ENCODE measurements at regions not wholly inside any gene's neighbourhood (a gene's known extent, or its start where the extent isn't known, plus 50 kb on each side); places are given as distances from the start of the nearest gene placed in this dataset.

DNA sequence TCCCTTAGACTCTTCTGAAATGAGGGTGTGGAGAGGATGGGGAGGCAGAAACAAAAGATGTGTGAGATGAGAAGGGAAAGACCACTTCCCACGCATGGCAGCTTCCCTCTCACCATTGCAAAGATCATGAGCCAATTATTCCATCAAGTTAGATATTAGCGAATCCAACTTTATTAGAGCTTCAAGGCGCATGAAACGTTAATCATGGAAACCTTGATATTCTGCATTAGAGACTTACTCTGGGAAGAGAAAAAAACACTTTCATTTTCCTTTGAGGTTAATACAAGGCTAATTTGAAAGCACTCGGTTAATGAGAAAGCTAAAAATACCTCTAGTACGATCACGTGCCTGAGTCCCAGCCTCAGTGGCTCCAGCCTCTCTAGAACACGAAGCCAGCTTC lies 220.6 kb upstream of the RPL38 start:
- no peak for DNase-seq (ENCODE audit: low read depth, low spot score)

DNA sequence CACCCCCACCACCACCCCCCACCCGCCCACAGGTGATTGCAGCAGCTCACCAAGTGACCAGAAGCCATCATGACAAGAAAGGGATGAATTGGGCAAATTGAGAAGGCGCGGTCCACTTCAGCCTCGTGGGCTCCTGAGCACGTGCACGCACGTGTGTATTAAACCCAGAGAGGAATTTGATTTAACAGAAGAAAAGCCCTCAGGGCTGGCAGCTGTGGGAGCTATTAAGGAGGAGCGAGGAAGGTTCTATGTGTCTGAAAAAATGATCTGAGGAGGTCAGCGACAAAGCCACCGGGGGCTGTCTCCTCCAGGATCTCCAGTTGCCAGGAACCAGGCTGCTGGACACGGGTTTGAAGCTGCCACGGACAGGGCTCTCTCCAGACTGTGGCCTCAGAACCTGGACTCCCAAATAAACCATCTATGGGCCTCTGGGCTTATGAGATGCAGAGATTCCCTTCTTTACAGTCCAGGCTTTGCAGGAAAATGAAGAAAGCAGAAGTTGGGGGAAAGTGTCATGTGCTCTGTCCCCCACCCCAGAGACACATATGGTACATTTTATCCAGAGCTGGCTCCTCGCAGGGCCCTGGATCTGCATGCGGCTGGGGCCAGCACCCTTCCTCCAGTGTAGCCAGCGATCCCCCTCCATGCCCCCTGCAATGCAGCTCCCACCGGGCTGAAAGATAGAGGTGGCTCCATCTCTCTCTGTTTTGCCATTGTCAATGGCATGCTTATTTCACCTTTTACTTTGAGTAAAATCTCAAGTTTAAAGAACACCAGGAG lies 219.7 kb upstream of the RPL38 start:
- no peak for DNase-seq (ENCODE audit: low read depth, low spot score)

DNA sequence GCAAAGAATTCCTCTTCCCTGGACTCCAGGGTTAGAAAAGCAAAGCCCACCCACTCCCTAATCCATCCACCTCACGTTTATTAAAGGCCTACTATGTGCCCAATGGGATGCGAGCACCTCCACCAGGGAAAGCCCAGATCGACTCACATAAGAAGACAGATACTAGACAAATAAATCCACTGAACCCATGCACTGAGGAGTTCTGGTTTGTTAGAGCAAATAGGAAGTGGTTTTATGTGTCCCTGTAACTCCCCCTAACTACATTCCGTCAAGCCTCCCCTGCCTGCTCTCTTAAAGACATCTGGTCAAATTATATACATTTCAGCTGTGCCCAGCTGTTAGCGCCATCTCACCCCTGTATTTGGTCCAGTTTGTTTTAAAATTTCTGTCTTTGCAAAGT lies 218.5 kb upstream of the RPL38 start:
- no peak for DNase-seq (ENCODE audit: low read depth, low spot score)

DNA sequence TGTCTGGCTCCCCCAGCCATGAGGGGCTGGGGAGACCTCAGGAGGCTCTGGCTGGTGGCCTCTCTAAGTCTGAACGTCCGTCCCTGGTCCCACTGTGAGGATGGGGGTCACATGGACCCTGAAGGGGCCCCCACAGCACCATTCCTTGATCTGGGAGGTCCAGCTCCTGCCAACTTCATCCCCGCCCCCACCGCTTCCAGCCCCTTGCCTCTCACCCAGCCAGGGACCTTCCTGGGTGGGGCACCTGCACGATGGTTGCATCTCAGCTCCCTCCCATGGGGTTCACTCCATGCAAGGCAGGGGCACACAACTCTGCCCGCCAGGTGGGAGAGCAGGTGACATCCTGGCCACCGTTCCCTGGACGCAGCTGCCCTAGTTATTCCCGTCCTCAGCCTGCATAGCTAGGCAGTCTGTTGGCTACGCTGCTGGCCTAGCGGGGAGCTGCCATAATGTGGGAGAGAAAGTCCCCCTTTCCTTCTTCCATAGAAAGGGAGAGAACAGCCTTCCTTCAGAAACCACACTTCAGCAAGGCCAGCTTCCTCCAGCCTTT lies 217.9 kb upstream of the RPL38 start:
- DNase-seq (ENCODE audit: low read depth, low spot score), result no peak

DNA sequence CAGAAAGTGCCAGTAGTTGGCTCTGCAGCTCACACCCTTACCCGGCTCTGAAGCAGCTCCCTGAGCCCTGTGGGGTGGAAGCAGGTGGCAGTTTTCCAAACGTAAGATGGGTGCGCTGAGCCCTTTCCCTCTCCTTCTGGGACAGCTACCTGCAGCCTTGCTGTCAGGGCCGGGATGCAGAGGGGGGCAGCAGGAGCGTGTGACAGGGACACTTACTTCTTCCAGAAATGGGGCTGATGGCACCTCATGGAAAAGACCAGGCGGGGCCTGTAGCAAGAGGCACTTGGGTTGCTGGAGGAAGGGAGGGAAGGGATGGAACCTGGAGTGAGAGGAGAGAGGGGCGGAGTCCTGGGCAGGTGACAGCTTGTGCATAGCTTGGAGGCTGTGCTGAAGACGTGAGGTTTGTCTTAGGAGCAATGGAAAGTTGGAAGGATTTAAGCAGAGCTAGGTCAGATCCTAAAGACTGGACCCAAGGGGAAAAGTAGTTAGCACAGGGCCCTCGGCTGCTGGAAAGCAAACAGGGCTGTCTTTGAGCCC lies 216.8 kb upstream of the RPL38 start:
- no peak for DNase-seq (ENCODE audit: low read depth, low spot score)

DNA sequence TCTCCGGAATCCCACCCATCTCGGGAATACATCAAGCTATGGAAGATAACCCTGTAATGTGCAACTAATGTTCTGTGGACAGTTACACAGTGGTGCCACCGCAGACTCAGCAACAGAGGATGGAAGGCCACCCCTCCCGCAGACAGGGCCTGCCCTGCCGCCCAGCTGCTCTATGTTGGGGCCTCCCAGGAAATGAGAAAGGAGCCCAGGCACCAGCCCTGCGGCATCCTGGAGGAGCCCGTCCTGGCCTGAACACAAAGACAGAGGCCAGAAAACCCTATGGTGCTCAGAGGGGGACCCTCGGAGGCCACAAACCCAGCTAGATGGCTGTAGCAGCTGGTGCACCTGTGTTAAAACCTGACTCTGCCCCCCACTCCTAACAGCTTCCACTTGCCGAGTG lies 216.1 kb upstream of the RPL38 start:
- DNase-seq (ENCODE audit: low read depth, low spot score), result no peak

DNA sequence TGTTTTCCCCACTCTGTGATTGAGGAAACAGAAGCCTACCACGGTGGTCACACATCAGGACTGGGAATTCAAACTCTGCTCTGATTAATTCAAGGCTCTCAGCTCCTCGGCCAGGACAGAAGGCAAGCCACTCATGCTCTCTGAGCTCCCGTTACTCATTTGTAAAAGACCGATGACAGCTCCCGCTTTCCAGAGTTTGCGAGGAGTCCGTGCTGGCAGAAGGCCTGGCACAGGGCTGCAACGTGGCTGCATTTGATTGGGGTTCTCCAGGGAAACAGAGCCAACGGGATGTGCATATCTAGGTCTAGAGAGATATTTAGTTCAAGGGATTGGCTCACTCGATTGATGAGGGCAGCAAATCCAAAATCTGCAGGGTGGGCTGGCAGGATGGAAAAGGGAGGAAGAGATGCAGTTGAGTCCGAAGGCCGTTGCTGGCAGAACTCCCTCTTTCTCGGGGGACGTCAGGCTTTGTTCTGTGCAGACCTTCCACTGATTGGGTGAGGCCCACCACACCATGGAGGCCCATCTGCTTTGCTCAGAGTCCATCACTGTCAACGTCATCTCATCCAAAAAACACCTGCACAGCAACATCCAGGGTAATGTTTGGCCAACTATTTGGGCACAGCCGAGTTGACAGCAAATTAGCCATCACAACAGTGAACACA lies 215.5 kb upstream of the RPL38 start:
- no peak for DNase-seq (ENCODE audit: low read depth, low spot score)

DNA sequence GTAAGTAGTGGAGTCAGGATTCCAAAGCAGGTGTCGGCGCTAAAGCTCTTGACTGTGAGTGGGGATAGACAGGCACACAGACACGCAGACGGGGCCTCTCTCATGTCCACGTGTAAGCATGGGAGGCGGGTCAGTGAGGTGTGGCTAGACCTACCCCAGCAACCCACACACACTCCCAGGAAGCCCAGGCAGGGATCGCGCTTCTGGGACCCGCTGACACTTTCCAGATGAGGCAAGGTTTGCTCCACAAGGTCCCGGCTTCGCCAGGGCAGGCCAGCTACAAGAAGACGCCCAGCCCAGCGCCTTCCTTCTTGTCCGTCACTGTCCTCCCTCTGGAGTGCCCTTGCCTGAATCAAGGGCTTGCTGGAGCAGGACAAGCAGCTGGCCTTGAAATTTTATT lies 213.8 kb upstream of the RPL38 start:
- DNase-seq (ENCODE audit: low read depth, low spot score), result no peak

DNA sequence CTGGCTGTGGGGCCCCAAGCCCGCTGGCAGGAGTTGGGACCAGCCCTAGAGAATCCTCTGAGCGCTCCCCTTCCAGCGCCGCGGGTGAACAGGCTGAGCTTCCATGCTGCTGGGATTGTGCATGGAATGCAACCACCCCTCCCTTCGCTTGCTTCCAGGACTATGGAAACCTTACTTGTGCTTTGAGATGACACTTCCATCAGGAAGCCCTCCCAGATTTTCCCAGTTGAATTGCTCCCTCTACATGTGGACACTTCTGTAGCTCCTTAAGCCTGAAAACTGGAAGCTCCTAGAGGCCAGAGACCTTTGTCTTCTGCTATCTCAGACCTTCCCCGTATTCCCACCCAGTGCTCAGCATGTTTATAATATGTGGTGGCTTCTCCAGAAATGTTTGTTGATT lies 213.2 kb upstream of the RPL38 start:
- no peak for DNase-seq (ENCODE audit: low read depth, low spot score)

DNA sequence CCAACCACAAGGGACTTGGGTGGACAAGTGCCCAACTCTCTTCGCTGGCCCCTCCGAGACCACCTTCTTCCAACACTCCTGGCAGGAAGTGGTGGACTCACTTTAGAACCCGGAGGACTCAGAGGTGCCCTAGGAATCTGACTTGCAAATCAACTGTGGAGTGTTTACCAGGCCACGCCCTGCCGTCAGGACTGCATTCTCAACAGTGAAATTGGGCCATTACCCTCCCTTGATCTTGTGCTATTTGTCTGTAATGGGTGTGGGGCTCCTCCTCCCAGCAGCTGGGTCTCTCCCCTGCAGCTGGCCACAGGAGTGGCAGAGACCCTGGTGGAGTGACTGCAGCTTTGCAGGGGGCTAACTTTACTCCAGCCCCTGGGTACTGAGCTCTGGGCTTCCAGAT lies 212.2 kb upstream of the RPL38 start:
- no peak for DNase-seq (ENCODE audit: low read depth, low spot score)

DNA sequence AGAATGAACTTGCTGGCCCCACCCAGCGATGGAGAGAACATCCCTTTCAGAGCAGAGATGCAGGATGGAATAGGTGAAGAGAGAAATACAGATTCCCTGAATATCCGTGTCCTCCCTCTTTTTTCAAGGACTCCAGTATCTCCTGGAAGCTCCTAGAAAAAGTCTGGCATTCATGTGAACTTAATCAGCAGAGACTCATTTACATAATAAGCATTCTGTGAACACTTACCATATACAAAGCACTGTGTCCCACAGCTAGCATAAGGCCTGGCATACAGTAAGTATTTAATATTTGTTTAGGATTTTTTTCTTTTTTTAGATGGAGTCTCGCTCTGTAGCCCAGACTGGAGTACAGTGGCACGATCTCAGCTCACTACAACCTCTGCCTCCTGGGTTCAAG lies 208.5 kb upstream of the RPL38 start:
- no peak for DNase-seq (ENCODE audit: low read depth, low spot score)

DNA sequence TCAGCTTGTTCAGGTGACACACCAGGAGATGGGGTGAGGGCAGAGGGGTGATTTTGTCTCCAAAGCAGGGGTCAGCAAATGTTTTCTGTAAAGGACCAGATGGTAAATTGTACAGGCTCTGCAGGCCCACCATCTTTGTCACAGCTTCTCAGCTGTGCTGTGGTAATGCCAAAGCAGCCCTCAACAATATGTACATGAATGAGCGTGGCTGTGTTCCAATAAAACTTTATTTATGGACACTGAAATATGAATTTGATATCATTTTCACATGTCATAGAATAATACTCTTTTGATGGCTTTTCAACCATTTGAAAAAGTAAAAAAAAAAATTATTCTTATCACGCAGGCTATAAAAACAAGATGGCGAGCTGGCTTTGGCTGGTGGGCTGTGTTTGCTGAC lies 206.4 kb upstream of the RPL38 start:
- DNase-seq (ENCODE audit: low read depth, low spot score), result no peak

DNA sequence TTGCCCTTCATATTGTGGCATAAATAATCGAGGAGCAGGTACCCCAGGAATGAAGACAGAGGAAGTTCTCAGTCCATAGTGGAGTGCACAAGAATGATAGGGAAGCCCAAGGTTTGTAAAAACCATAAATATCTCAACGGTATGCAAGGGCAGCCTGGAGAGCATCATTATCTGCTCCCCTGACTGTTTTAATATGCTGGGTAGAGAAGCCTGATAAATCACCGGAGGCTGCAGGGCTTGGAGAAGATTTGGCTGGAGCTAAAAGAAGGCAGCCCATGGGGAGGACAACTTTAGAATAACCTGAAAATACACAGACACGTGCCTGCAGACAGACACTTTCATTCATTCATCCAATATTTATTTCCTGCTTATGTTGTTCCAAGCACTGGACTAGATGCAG lies 205.2 kb upstream of the RPL38 start:
- DNase-seq (ENCODE audit: low read depth, low spot score), result no peak

DNA sequence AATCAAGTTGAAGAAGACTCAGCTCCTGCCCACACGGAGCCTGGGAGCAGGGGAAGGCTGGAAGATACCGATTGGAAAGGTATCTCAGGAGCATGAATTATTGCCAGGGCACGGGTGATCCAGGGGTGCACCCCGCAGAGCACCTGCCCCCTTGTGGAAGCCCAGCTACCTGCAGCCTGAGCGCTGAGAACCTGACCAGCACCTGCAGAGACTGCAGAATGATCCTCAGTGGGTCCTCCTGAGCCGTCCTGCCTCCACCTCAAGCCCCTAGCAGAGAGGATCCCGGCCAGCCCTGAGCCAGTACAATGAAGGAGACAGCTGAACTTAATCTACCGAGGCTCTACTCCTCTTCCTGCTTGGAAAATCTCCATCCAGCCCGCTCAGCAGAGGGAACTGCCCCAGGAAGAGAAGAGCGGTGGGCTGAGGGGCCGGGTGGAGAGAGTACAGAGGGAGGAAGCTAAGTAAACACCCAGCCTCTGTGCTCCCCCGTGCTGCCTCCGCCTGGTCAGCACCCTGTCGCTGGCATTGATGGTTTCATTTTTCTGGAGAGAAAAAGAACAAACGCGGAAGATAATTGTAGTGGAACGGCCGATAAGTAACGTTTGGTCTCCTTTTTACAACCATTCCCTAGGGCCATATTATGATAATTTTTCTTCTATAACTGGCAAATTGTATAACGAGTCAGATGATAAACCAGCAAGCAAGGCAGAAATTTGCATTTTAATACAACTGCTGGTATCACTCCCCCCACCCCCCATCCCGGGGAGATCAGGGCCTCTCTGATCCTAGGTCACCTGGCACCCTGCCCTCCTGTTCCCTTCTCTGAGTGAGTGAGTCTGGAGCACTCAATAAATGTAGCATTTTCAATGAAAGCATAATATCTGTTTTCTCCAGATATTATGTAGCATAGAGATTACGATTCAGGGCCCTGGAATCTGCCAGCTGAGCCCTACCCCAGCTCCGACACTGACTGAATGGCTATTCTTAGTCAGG lies 204.5 kb upstream of the RPL38 start:
- DNase-seq (ENCODE audit: low read depth, low spot score), result peak; percentile 19

DNA sequence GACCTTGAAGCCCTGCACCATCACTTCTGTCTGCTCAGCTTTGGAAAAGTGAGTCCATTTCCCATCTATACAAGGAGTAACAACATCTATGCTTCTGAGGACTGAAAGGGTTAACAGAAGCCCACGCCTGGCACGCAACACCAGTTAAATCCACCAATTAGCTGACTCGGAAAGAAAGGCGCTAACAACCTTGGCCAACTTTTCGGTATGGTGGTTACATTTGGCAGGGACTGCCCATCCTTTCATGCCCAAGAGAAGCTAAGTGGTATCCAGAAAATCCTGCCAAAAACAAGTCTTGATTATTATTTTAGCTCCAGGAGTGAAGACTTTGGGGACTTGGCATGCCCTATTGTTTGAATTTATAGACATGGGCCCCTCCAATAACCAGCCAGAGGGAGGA lies 202.3 kb upstream of the RPL38 start:
- no peak for DNase-seq (ENCODE audit: low read depth, low spot score)

DNA sequence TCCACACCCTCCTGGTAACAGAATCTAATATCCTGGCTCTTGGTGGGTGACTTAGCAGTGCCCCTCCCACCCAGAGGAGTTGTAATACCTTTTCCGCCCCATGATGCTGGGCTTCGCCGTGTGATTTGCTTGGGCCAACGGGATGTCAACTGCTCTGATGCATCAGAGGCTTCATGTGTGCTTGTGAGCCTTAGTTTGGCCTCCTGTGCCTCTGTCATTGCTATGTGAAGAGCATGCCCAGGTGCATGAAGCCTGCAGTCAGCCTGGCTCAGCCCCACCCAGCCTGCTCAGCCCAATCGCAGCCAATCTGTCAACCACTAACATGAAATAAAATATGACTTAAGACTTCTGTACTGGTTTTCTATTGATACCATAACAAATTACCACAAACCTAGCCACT lies 201.2 kb upstream of the RPL38 start:
- DNase-seq (ENCODE audit: low read depth, low spot score), result no peak

DNA sequence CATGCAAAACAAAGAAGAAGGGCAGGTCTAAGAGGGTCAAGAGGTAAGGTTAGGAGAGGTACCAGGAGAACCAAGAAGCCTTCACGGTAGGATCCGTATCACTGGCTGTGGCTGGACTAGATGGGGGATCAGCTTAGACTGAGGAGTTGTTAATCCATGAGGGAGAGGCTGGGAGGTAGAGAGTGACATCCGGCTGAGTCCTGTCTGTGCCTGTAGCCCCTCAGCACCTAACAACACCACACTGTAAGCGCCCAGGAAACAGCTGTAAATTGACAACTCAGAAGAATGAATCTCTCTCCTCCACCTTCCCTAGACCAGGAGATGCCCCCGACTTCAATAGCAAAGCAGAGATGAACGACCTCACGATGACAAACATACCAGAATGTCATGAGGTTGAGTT lies 199.4 kb upstream of the RPL38 start:
- DNase-seq (ENCODE audit: low read depth, low spot score), result no peak

DNA sequence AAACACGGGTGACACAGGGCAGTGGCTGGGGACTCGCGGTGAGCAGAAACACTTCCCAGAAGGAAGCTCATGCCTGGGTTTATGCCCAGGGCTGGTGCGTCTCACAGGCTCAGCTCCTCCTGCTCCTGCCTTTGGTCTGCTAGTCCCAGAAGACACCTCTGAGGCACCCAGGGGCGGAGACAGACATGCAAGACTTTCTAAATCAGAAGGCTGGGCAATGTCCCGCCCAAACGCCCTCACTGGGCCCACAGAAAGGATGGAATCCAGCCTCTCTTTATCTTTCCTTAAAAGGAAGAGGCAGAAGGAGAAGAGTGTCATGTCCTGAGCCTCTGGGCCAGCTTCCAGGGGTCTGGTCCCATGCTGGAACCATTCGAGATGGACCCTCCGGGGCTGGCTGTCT lies 197.7 kb upstream of the RPL38 start:
- no peak for DNase-seq (ENCODE audit: low read depth, low spot score)

DNA sequence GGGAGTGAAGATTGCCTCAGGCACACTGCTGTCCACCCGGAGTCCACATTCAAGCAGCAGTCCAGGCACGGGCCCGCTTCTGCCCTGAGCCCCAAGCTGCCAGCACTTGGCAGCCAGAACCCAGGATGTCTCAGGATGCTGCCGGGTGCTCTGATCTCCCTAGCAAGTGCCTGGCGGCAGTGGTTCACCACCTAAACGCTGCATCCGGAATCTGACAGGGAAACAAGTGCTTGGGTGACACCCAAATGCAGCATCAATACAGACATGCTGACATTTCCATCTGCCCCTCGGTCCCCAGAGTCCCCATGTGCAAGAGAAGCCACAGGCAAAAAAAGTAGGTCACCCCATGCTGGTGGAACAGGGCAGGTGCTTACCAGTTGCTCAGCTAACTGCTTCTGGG lies 197.1 kb upstream of the RPL38 start:
- no peak for DNase-seq (ENCODE audit: low read depth, low spot score)

DNA sequence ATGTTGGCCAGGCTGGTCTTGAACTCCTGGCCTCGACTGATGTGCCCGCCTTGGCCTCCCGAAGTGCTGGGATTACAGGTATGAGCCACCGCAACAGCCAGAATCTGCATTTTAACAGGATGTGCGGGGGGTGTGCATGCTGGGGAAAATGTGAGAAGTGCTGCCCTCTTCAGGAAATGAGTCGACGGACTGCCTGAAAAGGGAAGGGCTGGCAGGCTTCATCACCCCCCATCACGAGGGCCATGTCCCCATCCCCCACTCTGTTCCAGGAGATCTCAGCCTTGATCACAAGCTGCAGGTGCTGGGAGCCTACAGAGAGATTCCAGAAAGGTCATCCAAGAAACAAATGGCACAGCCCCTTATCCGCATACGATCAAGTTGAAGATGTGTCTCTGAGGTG lies 195.3 kb upstream of the RPL38 start:
- DNase-seq (ENCODE audit: low read depth, low spot score), result no peak

DNA sequence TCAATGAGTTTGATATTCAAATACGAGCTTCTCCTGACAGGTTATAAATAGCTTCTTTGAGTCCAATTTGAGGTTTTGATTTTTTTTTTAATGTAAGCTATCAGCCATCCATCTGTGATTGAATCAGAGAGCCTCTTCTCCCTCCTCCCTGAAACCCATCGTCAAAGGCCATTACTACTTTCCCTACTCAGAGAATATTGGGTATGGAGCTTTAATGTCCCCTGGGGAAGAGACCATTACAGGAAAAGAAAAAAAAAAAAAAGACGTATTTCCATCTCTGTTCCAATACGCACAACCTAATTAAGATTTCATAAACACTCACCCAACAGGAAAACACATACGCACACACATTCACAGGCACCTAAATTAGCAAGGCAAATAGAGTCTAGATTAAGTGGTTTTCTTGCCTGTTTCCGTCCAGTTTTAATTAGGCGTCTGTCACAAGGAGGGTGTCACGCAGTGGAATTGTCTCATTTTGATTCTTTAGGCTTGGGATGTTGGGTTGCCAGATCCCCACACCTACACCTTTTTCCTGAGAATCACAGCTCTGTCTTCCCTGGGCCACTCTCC lies 194.3 kb upstream of the RPL38 start:
- DNase-seq (ENCODE audit: low read depth, low spot score), result no peak

Data from activated naive CD8-positive, alpha-beta T cell treated with anti-CD3 and anti-CD28 coated beads, Interleukin-2, amount 50 U/mL, for 16 hours (primary cell).